CD4-positive, alpha-beta T cell treated with Interleukin-4 for 4 hours (primary cell): ENCODE measurements at regions not wholly inside any gene's neighbourhood (a gene's known extent, or its start where the extent isn't known, plus 50 kb on each side); places are given as distances from the start of the nearest gene placed in this dataset.

Source experiments
- DNase-seq: peaks from one replicate; pipeline ENCODE4 v3.0.0-alpha.2; 2020

DNA sequence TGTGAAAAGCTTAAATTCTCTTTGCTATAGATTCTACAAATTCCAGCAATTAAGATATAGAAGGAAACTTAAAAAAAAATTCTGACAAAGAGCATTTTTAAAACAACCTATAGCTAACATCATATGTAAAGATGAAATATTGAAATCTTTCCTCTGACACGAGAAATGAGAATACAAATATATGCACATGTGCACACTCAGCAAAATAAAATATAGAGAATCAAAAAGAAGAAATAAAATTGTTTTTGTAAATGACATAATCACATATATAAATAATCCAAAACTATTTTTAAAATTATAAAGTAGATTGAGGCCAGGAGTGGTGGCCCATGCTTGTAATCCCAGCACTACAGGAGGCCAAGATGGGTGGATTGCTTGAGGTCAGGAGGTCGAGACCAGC is 265.1 kb downstream of the IRX2 start:
- DNase-seq, result no peak

DNA sequence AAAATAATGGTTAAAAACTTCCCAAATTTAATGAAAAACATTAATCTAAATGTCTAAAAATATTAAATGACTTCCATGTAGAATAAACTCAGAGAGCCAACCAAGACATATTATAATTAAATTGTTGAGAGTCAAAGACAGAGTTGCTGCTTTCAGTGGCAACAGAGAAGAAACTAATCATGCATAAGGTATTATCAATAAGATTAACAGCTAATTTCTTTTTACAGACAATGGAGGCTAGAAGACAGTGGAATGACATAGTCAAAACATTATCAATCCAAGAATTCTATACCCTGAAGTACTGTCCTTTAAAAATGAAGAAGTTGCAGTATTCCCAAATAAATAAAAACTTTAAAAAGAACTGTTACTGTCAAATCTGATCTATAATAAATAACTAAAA is 268.7 kb downstream of the IRX2 start:
- DNase-seq, result no peak

DNA sequence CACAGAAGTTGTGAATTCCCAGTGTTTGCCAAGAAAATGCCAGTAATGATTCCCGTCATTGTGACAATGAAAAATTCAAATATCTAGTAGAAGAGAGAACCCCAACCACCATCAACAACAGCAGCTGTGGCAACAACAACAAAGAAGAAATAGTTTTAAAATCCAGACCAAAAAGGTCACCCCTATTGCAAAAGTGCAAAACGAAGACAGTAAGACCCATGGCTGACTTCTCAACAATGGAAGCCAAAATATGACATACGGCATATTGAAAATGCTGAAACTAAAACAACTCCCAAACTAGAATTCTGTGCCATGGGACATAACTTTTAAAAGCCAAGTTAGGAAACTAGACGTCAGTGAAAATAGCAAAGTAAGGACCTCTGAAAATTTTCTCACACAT is 270.6 kb downstream of the IRX2 start:
- no peak for DNase-seq

DNA sequence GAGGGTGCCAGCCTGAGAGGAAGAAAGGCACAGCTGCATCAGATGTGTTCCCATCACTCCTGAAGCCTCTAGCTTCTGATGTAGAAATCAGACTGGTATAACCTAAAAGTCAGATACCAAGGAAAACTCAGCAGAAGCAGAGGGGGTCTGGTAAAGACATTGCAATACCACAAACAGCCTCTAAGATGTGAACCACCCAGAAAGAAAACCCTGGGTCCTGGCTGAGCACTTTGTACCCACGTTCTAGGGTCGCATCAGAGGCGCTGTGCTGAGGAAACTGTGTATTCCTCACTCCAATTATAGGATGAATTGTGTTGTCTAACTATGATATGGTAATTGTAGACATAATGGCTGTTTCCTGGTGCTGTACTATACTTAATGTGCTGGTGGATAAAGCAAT is 275.6 kb downstream of the IRX2 start:
- DNase-seq, result no peak

DNA sequence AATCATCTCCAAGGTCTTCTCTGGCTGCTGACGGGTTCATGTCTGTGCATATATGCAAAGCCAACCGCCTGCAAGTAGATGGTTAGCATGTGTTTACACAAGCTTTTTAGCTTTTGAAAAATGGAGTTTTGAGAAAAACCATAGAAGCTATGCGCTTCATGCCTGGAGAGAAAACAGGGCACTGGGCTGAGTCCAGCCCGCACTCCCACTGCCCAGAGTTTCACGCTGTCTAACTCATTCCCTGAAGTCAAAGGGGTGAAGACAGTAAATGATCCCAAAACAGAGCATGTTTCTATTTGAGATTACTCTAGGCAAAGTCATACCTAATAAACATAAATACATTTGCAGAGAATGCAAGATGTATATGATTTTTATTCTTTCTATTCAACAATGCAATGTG is 278.8 kb downstream of the IRX2 start:
- no peak for DNase-seq

DNA sequence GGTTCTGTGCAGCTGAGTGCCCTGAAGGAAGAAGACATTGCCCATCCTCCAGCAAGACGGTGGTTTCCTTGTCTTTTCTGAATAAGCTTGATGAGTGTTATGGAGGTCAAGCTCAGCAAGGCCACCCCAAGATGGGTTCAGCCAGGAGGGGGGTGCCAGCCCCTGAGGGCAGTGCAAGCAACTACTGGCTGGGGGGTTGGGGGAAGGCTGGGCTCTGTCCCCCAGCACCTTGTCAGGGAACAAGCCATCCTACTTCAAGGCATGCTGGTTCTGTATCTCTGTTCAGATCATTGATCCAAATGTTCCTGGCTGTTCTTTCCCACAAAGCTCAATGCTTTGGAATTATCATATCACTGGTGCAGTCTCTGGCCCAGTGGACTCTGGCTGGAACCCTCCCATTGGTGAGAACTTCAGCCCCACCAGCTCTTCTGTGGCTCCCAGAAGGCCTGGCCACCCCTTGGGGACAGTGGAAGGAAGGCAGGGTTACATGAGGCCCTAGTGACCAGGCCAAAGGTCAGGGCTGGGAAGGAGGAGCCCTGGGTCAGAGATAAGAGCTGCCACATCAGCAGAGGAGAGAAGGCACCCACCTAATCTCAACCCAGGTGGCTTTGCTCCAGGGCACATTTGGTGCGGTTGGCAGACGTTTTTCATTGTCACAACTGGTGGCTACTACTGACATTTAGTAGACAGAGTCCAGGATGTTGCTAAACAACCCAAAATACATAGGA is 280.2 kb downstream of the IRX2 start:
- no peak for DNase-seq

DNA sequence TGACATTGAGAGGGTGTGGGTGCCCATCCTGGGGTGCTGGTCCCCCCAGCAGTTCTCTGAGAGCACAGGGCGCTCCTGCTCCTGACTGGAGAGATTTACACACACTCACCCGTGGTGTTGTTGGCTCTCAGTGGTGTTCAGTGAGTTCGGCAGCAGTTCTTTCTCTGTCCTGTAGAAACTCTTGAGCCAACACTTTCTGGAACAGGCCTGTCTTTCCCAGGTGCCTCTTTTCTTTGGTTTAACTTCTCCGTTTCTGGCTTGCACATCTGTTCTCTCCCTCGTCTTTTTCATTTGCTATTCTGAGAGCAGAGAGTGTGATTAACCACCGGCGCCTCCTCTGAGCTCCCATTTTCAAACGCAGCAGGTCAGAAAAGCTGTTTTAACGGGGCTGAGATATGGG is 284.5 kb downstream of the IRX2 start:
- no peak for DNase-seq

DNA sequence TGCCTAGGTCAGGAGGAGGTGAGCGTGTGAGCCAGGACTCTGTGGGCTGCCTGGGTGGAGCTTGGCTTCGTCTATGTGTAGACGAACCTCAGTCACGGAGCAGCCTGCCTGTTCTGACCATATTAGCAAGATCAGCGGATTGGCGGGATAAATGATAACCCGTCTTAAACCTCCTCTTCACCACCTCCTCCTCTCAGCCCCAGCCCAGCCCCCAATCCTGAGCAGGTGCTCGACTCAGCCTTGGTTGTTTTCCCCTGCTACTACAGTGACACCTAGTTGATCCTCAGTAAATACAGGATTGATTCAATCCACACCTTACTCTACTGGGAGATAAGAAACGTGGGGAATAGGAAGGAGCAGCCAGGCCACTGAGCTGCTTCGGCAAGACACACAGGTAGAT is 286.1 kb downstream of the IRX2 start:
- no peak for DNase-seq

DNA sequence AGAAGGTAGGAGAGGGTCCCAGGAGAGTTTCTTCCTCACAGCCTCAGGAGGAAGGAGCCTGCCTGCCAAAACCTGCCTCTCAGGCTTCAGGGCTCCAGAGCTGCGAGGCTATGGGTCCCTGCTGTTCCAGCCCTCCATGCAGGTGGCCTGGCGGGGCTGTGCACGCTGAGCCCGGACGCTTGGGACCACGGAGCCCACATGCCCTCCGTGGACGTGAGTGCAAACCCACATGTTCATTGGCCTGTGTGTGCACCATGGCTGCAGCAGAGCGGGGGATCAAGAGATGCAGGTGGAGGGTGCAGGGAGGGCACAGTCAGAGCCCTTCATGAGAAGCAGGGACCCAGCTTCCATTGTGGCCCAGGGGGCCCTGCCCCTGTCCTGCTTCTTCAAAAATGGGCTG is 287.3 kb downstream of the IRX2 start:
- DNase-seq, result no peak

DNA sequence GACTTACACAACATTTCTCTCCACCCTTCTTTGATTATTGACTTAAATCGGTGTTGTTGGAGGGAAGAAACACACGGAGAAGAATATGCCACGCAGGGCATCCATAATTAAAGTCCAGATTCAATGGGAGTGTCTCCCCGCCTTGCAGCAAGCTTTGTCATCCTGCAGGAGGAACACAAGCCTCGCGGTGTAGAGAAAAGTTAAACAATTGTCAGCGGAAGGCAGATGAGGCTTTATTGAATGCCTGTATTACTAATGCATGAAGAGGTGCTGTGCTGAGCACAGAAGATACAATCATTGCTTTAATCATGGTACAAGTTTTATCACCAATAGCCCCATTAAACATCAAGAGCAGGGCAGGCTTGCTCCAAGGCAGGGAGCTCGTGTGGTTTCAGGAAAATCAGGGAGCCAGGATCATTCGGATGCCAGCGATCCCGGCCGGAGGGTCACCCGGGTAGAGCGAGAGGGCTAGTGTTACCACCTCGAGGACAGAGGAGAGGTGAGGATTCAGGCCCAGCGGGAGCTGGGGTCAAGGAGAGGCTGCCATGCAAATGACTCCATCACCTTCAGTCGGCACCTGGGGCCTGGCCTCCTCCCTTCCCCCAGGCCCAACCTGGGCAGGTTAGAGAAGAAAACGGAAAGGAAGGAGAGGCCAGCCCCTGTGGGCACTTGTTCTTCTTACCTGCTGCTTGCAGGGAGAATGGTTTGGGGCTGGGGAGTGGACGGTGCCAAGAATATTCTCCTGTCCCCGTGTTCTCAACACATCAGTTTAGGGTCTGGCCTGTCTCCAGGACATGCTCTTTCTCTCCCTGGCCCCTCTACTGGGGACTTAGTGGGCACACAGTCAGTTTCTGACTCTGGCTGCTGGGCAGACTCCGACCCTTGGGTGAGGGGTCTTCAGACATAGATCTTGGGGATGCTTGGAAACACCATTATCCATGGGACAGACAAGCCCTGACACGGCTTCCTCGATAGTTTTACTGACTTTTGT is 289.5 kb downstream of the IRX2 start:
- no peak for DNase-seq

DNA sequence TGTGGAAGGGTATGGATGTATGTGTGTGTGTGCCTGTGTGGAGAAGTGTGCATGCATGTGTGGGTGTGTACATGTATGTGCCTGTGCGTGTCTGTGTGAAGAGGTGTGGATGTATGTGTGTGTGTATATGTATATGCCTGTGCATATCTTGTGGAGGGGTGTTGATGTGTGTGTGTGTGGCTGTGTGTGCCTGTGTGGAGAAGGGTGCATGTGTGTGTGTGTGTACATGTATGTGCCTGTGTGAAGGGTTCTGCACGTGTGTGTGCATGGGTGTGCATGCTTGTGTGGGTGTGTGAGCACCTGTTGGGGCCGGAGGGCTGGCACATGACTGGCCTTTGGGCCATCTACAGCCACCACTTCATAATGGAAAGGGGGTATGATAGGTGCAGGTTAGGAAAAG is 291.4 kb downstream of the IRX2 start:
- DNase-seq, result no peak

DNA sequence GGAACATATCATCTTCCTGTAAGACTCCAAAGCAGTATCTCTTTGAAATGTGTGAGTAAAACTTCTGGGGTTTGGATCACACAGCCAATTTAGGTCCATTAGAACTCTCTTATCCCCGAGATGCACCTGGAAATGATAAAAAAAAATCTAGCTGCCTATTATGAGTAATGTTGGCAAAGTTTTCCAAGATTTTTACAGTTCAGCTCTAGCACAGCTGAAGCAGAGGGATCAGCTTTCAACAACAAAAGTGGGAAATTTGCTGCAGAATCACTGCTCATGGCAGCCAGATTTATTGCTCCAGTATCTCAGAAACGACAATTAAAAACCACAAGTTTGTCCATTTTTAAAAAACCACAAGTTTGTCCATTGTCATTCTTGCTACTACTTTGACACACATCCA is 292.2 kb downstream of the IRX2 start:
- no peak for DNase-seq

DNA sequence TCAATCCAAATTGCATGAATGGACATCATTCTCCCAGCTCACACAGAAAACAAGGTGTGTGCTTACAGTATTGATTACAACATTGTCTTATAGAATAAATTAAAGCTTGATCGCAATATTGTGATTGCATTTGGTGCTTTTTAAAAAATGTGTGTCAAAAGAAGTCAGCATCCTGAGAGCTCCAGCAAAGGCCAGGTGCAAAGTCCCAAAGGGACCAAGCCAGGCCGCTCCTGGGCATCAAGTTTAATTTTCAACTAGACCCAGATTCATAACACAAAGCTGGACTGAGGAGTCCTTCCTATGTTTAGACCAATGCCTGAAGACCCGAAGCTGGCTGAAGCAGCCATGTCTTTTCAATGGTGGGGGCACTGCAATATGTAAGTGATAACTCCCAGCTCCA is 295.6 kb downstream of the IRX2 start:
- DNase-seq, result no peak

DNA sequence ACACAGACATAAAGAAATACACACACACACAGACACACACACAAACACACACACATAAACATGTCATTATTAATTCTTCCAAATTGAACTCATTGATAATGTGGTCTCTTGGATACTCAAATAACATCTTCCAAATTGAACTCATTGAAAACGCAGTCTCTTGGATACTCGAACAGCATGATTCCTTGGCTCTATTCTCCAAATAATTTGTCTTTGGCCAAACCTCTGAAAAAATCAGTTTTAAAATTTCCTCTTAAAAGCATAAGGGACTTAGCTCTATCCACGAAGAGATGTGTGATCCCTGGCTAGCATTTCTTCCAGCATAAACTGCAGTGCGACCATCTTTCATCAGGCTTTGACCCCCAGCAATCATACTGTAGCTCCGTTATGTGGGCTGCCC is 296.6 kb downstream of the IRX2 start:
- DNase-seq, result no peak

DNA sequence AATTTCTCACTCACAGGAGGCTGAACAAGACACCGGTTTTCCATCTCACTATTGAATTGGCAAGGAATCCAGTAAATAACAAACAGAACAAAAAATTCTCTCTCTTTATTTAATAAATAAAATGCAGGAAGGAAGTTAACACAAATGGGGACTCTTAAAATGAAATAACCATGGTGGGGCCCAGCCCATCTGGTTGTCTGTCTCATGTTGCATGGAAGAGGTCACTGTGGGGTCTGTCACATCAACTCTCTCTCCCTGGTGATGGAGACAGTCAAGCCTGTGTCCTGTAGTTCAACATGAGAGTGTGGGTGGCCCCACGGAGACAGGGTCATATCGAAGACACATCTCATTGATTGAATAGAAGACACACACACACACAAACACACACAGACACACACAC is 297.7 kb downstream of the IRX2 start:
- no peak for DNase-seq

DNA sequence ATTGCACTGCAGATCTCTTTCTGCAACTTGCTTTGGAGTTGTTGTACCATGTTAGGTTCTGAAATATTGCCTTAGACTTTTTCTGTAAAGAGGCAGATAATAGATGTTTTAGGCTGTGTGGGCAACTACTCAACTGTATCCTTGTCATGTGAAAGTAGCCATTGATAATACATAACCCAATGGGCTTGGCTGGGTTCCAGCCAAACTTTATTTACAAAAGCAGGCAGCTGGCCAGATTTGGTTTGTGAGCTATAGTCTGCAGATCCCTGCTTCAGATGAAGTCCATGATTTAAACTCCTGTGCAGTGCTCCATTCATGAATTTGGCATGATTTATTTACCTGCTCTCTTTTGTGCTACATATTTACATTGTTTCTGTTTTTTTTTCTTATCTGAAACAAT is 300.4 kb downstream of the IRX2 start:
- DNase-seq, result no peak

DNA sequence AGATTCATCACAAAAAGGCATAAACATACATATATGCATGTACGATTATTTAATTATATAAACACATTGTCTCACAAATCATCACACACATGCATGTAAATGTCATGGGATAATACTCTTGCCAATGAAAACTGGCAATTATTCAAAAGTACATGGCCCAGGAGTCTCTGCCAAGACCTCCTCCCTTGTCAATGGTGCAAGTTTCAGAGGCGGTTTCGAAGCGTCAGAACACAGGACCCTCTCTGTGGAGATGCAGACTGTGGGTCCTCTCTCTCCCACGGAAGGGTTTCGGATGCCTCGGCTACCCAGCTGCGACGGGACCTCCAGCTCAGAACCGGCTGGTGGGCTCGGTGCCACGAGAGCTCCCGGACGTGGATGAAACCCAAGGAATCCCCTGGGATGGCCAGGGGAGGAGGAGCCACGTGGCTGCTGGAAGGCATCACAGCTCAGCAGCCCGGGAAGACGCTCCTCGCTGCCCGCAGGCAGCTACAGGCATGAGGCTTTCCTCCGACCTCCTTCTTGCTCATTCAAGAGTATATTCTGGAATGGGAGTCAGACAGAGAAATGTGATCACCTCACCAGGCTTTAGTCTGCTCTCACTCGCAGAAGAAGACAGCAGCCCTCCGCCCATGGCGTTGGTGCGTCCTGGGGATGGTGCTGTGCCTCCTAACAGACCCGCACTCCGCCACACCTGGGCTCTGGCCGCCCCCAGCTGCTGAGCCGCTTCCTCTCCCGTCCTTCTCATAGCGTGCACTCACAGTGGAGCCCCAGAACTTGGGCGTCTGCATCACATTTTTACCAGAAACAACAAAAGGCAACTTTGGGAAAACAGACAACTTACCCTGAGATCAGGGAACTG is 308.8 kb downstream of the IRX2 start:
- no peak for DNase-seq

DNA sequence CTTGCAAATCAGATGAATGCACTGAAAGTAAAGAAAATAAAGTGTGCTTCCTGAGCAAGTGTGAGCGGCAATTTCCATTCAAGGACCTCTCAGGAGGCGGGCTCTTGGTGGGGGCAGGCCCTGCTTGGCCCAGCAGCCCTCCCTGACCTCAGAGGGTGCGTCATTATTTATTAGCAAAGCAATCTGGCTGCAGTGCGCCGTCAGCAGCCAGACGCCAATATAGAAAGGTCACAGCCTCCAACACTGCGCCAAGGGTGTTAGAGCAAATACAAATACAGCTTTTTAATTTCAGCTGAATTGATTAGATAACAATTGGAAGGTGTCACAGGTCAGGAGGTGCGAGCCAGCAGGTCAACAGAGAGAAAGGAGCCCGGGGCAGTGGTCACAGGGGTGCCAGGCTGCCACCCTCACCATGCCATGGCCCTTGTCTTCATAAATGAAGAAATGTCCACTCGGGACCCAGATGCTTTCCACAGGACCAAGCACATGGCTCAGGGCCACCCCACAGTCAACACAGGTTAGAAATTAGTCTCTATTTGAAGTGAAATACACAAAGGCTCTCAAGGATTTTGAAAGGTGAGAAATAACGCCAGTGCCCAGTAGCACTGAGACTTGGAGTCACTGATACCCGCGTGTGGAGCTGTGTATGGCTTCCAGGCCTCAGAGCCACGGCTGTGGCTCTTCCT is 309.8 kb downstream of the IRX2 start:
- no peak for DNase-seq

DNA sequence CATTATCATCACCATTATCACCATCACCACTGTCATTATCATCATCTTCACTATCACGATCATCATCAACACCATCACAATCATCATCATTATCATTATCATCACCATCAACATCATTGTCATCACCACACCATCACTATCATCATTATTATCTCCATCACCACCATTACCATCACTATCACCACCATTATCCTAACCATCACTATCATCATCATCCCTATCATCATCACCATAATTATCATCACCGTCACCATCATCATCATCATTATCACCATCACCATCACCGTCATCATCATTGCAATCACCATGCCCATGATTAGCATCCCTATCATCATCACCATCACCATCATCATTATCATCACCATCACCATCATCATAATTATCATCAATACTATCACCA is 311.9 kb downstream of the IRX2 start:
- DNase-seq, result no peak

DNA sequence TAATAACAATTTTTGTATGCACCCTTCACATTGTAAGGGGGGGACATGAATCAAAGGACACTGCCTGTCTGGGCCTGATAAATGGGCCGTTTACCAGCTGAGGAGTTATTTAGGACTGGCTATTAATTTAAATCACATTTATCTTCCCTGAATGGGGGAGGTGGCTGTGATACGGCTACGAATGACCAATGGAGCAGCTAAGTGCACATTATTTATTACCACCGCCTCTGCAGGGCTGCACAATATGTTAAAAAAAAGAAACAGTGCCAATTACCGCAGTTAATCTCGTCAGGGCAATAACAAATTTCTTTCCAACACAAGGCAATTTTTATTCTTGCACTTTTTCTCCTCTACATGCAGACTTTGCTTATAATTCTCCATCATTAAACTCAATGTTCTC is 318.4 kb downstream of the IRX2 start:
- no peak for DNase-seq

DNA sequence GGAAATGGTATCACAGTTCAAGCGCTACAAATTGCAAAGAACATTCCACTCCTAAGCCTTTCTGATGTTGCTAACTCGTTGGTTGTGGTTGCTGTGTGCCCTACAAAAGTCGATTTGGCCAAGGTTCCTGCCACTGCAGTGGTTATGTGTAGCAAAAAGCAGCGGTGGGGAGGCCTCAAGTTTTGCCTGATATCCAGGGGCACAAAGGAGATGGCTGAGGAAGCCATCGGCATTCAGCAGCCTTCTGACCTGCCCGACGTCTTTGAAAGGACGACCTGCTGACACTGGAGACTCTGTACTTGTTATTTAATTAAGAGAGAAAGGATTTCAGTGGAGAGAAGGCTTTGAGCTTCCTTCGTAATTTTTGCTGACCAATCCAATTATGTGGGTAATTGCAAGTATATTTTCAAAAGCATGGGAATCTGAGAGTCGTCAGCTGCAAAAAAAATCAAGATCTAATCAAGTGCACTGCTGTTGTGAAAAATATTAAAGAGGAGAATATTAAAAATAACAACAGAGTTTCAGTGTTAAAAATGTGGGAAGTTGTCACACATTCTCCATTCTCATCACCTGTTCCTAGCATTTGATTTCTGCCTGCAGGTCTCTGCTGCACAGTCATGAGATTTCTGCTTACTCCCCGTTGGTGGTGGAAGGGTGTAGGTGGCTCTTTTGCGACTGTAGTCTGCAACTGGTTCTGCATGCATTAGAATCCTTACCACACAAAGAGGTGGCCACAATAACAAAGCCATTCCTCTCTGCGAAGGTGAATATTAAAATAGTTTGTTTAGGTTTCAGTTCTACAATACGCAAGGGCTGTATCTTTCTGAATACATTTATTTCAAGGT is 319.2 kb downstream of the IRX2 start:
- no peak for DNase-seq

DNA sequence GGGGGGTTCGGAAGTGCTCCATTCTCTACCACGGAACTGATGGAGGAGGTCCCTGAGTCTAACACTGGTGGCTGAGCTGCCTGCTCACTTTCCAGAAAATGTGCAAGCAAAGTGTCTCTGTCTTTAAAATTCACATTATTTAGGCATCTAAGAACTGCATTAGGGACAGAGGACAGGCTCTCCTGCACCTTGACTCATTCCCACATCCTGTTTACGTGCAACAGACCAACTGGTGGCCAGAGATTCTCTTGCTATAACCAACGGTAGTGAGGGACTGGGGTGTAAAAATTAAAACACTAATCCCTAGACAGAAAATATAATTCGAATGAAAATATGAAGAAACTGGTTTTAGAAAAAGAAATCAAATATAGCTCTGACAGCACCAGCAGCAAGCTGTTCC is 320.9 kb downstream of the IRX2 start:
- no peak for DNase-seq
